OCI-LY3 (cell line): ENCODE measurements at regions not wholly inside any gene's neighbourhood (a gene's known extent, or its start where the extent isn't known, plus 50 kb on each side); places are given as distances from the start of the nearest gene placed in this dataset.
"Not testable (repeated sequence)": the region's sequence is repeated elsewhere in the genome, so short reads cannot be mapped to it uniquely, and the experiment has no call there.

ENCODE experiments used
- H2AFZ ChIP-seq: fragments of 200-600, 300-600 bp; shearing (Covaris generic); 2 replicates; pipeline ENCODE4 v1.6.0; 2014; ENCODE audit warnings: antibody characterized with exemption, low read depth, low read length
- H3K27ac ChIP-seq: fragments of 200-600, 300-600 bp; sonication (generic); 2 replicates; pipeline ENCODE4 v1.5.1; 2014; ENCODE audit warnings: mild to moderate bottlenecking, low read length, moderate library complexity, mixed read lengths
- H3K27me3 ChIP-seq: fragments of 200-600, 300-600 bp; sonication (generic); 2 replicates; pipeline ENCODE4 v1.6.1; 2014; ENCODE audit warnings: low read depth, low read length, mixed read lengths
- H3K36me3 ChIP-seq: fragments of 200-600, 300-600 bp; sonication (generic); replicated peaks from 2 replicates; pipeline ENCODE3; 2014; ENCODE audit warnings: low read depth, low read length, mixed read lengths
- H3K4me1 ChIP-seq: fragments of 300-600, 200-600 bp; sonication (generic); 2 replicates; pipeline ENCODE4 v1.6.1; 2014; ENCODE audit warnings: low read length, mixed read lengths
- H3K4me2 ChIP-seq: fragments of 200-600, 300-600 bp; sonication (generic); 2 replicates; pipeline ENCODE4 v1.6.1; 2014; ENCODE audit warnings: low read length, mixed read lengths
- H3K4me3 ChIP-seq: fragments of 300-600, 200-600 bp; sonication (generic); 2 replicates; pipeline ENCODE4 v1.5.1; 2014; ENCODE audit warnings: antibody characterized with exemption, mild to moderate bottlenecking, low read length, moderate library complexity
- H3K79me2 ChIP-seq: fragments of 300-600, 200-600 bp; shearing (Covaris generic); 2 replicates; pipeline ENCODE4 v1.6.1; 2014; ENCODE audit warnings: mild to moderate bottlenecking, low read length, mixed read lengths
- H3K9ac ChIP-seq: fragments of 300-600, 200-600 bp; shearing (Covaris generic); 2 replicates; pipeline ENCODE4 v1.6.0; 2014; ENCODE audit warnings: mild to moderate bottlenecking, low read length, moderate library complexity
- H3K9me3 ChIP-seq: fragments of 200-600, 300-600 bp; shearing (Covaris generic); 2 replicates; pipeline ENCODE4 v1.6.1; 2014; ENCODE audit warnings: low read length, mixed read lengths; ENCODE audit not compliant: insufficient read depth
- H4K20me1 ChIP-seq: fragments of 200-600, 300-600 bp; sonication (generic); 2 replicates; pipeline ENCODE4 v1.6.1; 2016; ENCODE audit warnings: low read length, mixed read lengths; ENCODE audit not compliant: insufficient read depth
- EZH2phosphoT487 ChIP-seq: fragments of 200-600 bp; shearing (Covaris generic); IDR thresholded peaks from 2 replicates; pipeline ENCODE4 v1.6.1; 2018; ENCODE audit warnings: antibody characterized with exemption, mixed run types, low read depth
- TF ChIP-seq, protein P1 (sequence below): fragments of 200-600, 300-600 bp; sonication (generic); IDR thresholded peaks from 2 replicates; pipeline ENCODE4 v1.5.1; 2014; ENCODE audit warnings: antibody characterized with exemption, low read length, low read depth

DNA sequence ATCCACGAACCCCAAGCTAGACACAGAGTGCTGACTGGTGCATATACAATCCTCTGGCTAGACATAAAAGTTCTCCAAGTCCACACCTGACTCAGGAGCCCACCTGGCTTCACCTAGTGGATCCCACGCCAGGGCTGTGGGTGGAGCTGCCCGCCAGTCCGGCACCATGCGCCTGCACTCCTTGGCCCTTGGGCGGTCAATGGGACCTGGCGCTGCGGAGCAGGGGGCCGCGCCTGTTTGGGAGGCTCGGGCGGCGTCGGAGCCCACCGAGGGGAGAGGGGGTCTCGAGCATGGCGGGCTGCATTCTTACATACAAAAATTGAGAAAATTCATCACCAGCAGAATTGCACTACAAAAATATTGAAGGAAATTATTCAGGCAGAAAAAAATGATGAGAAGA, 120.7 kb upstream of the FAN1 start:
- no peak overlapping the region for H3K27ac ChIP-seq
- no peaks in the 10 kb centered on the region for H4K20me1 ChIP-seq
- no peaks in the 10 kb centered on the region for H3K4me1 ChIP-seq
- no peak for TF ChIP-seq EZH2phosphoT487
- TF ChIP-seq, protein P1, sequence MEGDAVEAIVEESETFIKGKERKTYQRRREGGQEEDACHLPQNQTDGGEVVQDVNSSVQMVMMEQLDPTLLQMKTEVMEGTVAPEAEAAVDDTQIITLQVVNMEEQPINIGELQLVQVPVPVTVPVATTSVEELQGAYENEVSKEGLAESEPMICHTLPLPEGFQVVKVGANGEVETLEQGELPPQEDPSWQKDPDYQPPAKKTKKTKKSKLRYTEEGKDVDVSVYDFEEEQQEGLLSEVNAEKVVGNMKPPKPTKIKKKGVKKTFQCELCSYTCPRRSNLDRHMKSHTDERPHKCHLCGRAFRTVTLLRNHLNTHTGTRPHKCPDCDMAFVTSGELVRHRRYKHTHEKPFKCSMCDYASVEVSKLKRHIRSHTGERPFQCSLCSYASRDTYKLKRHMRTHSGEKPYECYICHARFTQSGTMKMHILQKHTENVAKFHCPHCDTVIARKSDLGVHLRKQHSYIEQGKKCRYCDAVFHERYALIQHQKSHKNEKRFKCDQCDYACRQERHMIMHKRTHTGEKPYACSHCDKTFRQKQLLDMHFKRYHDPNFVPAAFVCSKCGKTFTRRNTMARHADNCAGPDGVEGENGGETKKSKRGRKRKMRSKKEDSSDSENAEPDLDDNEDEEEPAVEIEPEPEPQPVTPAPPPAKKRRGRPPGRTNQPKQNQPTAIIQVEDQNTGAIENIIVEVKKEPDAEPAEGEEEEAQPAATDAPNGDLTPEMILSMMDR: no peak
- no peak overlapping the region for H2AFZ ChIP-seq
- no peaks in the 10 kb centered on the region for H3K27me3 ChIP-seq
- no peak overlapping the region for H3K4me3 ChIP-seq
- no peak overlapping the region for H3K4me2 ChIP-seq
- no peaks in the 10 kb centered on the region for H3K9me3 ChIP-seq
- no peaks in the 10 kb centered on the region for H3K36me3 ChIP-seq
- no peaks in the 10 kb centered on the region for H3K79me2 ChIP-seq
- H3K9ac ChIP-seq: no peak overlapping the region

DNA sequence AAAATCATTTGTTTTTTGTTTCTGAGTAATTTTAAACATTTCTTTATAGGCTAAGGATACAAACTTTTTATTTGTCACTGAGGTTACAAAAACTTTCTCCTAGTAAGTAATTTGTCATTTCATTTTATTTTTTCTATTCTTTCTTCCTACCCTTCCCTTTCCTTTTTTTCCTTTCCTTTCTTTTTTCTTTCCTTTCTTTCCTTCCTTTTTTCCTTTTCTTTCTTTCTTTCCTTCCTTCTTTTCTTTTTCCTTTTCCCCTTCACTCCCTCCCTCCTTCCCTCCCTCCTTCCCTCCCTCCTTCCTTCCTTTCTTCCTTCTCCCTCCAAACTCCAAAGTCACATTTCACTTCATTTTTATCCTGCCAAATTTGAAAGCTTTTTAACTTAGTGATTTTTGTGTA, 115.1 kb upstream of the FAN1 start:
- Histone ChIP-seq H3K27ac (no peak overlapping the region), H3K36me3 (no peaks in the 10 kb centered on the region), H3K9ac (no peak overlapping the region), H2AFZ (no peak overlapping the region), H3K4me2 (no peak overlapping the region), H3K4me3 (no peak overlapping the region), H3K9me3 (no peaks in the 10 kb centered on the region), H3K27me3 (0 out of 2 replicates have a peak, but pooled peaks cover 4% of the 10 kb centered on the region), H4K20me1 (no peaks in the 10 kb centered on the region), H3K4me1 (no peaks in the 10 kb centered on the region), H3K79me2 (no peaks in the 10 kb centered on the region)
- TF ChIP-seq, protein P1: no peak
- no peak for TF ChIP-seq EZH2phosphoT487

DNA sequence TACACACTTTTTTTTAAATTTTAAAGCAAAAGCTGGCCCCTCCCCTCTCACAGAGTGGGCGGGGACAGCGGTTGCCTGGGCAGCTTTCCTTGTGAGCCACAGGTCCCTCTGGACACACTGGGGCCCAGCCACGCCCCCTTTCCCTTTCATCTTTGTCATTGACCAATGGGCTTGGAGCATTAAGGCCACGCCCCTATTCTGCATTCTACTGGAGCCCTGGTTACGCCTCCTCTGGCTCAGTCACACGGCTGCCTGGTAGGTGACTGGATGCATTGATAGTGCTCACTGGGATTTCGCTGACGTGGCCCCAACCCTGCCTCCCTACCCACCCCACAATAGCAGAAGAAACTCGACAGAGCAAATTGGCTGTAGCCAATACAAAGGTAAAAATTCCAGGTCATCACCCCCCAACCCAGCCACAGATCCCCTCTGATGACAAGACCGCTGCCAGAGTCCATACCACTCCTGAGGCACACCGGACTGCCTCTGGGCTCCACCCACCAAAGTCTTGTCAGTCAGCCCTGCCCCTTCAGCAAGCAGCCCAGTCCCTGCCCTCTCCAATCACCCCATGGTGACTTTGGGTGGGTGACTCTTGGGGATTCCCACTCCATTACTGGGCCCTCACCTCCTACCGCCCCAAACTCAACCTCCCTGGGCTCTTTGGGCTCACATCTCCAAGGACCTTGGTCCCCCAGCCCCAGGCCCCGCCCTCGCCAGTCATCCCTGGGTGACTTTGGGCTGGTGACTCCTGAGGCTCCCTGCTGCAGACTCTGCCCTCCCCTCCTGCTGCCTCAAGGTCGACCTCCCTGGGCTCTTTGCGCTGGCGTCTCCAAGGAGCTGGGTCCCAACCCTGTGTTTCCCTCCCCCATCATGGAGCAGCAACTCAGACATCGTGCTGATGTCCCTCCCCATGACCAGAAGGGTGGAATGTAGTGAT, 112.2 kb upstream of the FAN1 start:
- no peaks in the 10 kb centered on the region for H3K79me2 ChIP-seq
- no peaks in the 10 kb centered on the region for H4K20me1 ChIP-seq
- TF ChIP-seq EZH2phosphoT487: no peak
- TF ChIP-seq, protein P1: no peak
- H3K4me2 ChIP-seq: no peak overlapping the region
- no peak overlapping the region for H3K9ac ChIP-seq
- no peaks in the 10 kb centered on the region for H3K9me3 ChIP-seq
- no peaks in the 10 kb centered on the region for H3K36me3 ChIP-seq
- no peak overlapping the region for H3K4me3 ChIP-seq
- H3K27me3 ChIP-seq: 0 out of 2 replicates have a peak, but pooled peaks cover 4% of the 10 kb centered on the region
- no peak overlapping the region for H2AFZ ChIP-seq
- H3K4me1 ChIP-seq: no peaks in the 10 kb centered on the region
- H3K27ac ChIP-seq: no peak overlapping the region

DNA sequence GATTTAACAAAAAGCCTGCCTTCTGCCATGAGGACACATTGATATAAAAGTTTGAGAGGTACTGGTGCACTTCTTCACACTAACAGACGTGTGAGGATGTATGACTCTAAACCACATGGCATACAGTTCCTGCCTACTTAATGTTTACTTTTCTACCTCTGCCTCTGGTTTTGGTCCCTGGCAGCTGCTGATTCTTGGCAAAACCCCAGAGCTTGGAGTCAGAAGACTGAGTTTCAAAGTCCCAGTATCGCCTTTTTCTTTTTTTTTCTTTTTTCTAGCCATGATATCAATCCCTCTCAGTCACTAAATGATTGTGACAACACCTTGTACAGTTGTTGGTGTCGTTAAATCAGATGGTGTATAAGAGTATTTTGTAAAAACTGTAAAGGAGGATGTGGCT, 110.9 kb upstream of the FAN1 start:
- H3K79me2 ChIP-seq, H3K9ac ChIP-seq, H3K9me3 ChIP-seq: not testable (repeated sequence)

More for the DNA sequence above, 110.9 kb upstream of the FAN1 start:
- not testable (repeated sequence) for H3K4me2 ChIP-seq, H3K36me3 ChIP-seq, H3K27ac ChIP-seq, H3K4me1 ChIP-seq, H3K27me3 ChIP-seq, H2AFZ ChIP-seq, H4K20me1 ChIP-seq, H3K4me3 ChIP-seq
